ENCODE measurements at regions not wholly inside any gene's neighbourhood (a gene's known extent, or its start where the extent isn't known, plus 50 kb on each side); places are given as distances from the start of the nearest gene placed in this dataset.

DNA sequence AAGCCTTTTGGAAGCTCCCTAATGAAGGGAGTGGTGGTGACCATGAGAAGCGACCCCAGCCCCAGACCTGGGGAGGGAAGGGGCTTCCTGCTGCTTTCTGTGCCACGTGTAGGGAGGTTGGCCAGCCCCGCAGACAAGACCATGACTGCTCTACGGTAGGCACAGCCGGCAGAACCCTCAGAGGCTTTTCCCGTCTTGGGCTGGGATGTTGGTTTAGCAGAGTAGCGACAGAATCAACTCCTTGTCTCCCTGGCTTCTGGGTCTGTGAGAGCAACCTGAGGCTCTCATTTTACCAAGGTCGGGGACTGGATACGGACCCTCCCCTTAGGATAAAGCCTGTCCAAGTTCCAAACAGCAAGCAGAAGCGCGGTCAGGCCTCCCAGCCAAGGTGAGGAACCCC lies 123.3 kb downstream of the AXIN2 start:
- TF ChIP-seq YY1 (IDR thresholded peaks at IDR 0.05; ENCODE audit: insufficient read depth, insufficient read length) = no peak
- TF ChIP-seq ZNF274 (IDR thresholded peaks at IDR 0.05; ENCODE audit: low read depth, low read length) = no peak
- TF ChIP-seq SUZ12 (IDR thresholded peaks at IDR 0.05; ENCODE audit: extremely low read depth, insufficient read depth, insufficient read length) = no peak
